ENCODE measurements at regions not wholly inside any gene's neighbourhood (a gene's known extent, or its start where the extent isn't known, plus 50 kb on each side); places are given as distances from the start of the nearest gene placed in this dataset.

DNA sequence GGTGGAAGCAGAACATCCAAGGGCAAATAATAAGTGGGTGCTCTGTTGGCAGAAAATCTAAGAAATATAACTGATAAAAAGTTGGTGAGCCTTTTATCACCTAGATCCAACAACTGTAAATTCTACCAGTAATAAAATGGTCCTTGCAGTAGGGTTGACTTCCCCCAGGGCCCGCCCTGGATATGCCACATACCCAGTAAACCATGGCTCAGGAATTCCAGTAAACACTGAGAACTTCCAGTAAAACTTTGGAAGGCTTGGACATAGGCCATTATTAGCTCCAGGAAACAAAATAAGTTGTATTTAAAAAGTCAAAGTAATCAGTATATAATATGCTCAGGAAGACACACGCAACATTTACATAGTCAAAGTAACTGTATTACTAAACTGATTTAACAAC is 402.2 kb downstream of the BCAT1 start:
- peaks cover 21% of the 10 kb centered on the region for H3K9me3 Mint-ChIP-seq
- no peaks in the 10 kb centered on the region for H3K79me2 ChIP-seq (ENCODE audit: low read depth)
- peaks cover 19% of the 10 kb centered on the region for H3K4me1 Mint-ChIP-seq

DNA sequence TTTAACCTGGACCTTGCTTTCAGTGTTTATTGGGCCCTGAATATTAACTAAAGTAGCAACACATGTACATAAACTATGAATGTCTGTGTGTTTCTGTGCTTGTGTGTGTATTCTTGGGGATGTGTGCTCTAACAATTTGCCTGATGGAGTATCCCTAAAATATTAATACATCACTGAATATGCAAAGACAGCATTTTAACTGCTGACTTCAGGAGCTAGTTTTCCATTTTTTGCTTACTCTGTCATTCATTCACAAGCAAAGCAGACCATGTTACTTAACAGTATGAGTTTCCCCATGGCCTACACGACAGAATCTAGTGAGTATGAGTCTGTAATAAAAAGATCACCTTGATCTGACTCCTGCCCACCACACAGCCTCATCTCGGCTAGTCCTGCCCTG is 402.8 kb downstream of the BCAT1 start:
- Histone ChIP-seq H3K9me3 (ENCODE audit: low read depth) (no peaks in the 10 kb centered on the region), H3K4me2 (no peak overlapping the region), H3K27ac (no peak overlapping the region), H4K20me1 (ENCODE audit: low read depth) (no peaks in the 10 kb centered on the region), H3K79me2 (ENCODE audit: low read depth) (no peaks in the 10 kb centered on the region), H3K4me1 (peaks cover 6% of the 10 kb centered on the region), H3K36me3 (no peaks in the 10 kb centered on the region), H3K9ac (no peak overlapping the region), H3F3A (ENCODE audit: low read depth) (no peaks in the 10 kb centered on the region), H3K27me3 (no peaks in the 10 kb centered on the region), H3K4me3 (no peak overlapping the region), H2AFZ (replicated peaks) (no peak overlapping the region)
- Mint-ChIP-seq H3K4me1 (peaks cover 17% of the 10 kb centered on the region), H3K36me3 (peaks cover 40% of the 10 kb centered on the region), H3K27ac (no peak overlapping the region), H3K4me3 (no peak overlapping the region), H3K27me3 (ENCODE audit: insufficient read depth, low read depth) (no peaks in the 10 kb centered on the region), H3K9me3 (peaks cover 21% of the 10 kb centered on the region)
- DNase-seq (ENCODE audit: low spot score), result no peak
- TF ChIP-seq EZH2phosphoT487 (IDR thresholded peaks at IDR 0.05) (no peak), EZH2 (IDR thresholded peaks at IDR 0.05) (no peak)
- TF ChIP-seq, protein P1, sequence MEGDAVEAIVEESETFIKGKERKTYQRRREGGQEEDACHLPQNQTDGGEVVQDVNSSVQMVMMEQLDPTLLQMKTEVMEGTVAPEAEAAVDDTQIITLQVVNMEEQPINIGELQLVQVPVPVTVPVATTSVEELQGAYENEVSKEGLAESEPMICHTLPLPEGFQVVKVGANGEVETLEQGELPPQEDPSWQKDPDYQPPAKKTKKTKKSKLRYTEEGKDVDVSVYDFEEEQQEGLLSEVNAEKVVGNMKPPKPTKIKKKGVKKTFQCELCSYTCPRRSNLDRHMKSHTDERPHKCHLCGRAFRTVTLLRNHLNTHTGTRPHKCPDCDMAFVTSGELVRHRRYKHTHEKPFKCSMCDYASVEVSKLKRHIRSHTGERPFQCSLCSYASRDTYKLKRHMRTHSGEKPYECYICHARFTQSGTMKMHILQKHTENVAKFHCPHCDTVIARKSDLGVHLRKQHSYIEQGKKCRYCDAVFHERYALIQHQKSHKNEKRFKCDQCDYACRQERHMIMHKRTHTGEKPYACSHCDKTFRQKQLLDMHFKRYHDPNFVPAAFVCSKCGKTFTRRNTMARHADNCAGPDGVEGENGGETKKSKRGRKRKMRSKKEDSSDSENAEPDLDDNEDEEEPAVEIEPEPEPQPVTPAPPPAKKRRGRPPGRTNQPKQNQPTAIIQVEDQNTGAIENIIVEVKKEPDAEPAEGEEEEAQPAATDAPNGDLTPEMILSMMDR (IDR thresholded peaks at IDR 0.05), result no peak

More for the DNA sequence above, 402.2 kb downstream of the BCAT1 start:
- H3K27me3 Mint-ChIP-seq (ENCODE audit: insufficient read depth, low read depth), result no peaks in the 10 kb centered on the region
- no peak overlapping the region for H3K27ac Mint-ChIP-seq
- Histone ChIP-seq H3F3A (ENCODE audit: low read depth) (no peaks in the 10 kb centered on the region), H4K20me1 (ENCODE audit: low read depth) (no peaks in the 10 kb centered on the region), H3K4me2 (no peak overlapping the region), H3K4me1 (peaks cover 12% of the 10 kb centered on the region), H3K36me3 (no peaks in the 10 kb centered on the region), H3K4me3 (no peak overlapping the region), H3K9ac (no peak overlapping the region), H2AFZ (replicated peaks) (no peak overlapping the region), H3K27ac (no peak overlapping the region), H3K27me3 (no peaks in the 10 kb centered on the region), H3K9me3 (ENCODE audit: low read depth) (no peaks in the 10 kb centered on the region)
- TF ChIP-seq, protein P1 (IDR thresholded peaks at IDR 0.05), result no peak
- TF ChIP-seq EZH2phosphoT487 (IDR thresholded peaks at IDR 0.05) (no peak), EZH2 (IDR thresholded peaks at IDR 0.05) (no peak)
- DNase-seq (ENCODE audit: low spot score), result no peak
- H3K4me3 Mint-ChIP-seq, result no peak overlapping the region
- peaks cover 40% of the 10 kb centered on the region for H3K36me3 Mint-ChIP-seq

DNA sequence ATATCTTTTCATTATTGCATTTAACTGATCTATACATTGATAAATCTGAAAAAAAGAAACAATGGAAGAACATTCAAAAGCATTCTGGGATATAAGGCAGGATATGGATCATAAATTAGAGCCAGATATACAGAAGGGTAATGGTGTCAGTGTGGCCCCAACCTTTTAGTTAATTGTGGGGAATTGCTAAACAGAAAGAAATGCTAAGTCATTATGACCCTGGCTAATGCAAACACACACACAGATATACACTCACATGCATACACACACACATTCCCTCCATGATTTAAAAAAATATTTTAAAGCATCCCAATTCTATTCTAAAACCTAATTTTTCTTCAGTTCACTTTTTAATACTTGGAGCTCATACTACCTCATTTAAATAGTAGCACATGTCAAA is 404.5 kb downstream of the BCAT1 start:
- H3K4me3 Mint-ChIP-seq, result no peak overlapping the region
- Histone ChIP-seq H3K4me1 (no peaks in the 10 kb centered on the region), H3K36me3 (no peaks in the 10 kb centered on the region), H3K9ac (no peak overlapping the region), H3K4me3 (no peak overlapping the region), H3K79me2 (ENCODE audit: low read depth) (no peaks in the 10 kb centered on the region), H2AFZ (replicated peaks) (no peak overlapping the region), H3K9me3 (ENCODE audit: low read depth) (no peaks in the 10 kb centered on the region), H3K4me2 (no peak overlapping the region), H4K20me1 (ENCODE audit: low read depth) (no peaks in the 10 kb centered on the region), H3K27me3 (no peaks in the 10 kb centered on the region), H3K27ac (no peak overlapping the region), H3F3A (ENCODE audit: low read depth) (no peaks in the 10 kb centered on the region)
- H3K27ac Mint-ChIP-seq, result no peak overlapping the region
- DNase-seq (ENCODE audit: low spot score), result no peak
- peaks cover 37% of the 10 kb centered on the region for H3K36me3 Mint-ChIP-seq
- peaks cover 21% of the 10 kb centered on the region for H3K9me3 Mint-ChIP-seq
- TF ChIP-seq, protein P1 (IDR thresholded peaks at IDR 0.05), result no peak
- TF ChIP-seq EZH2 (IDR thresholded peaks at IDR 0.05) (no peak), EZH2phosphoT487 (IDR thresholded peaks at IDR 0.05) (no peak)
- H3K27me3 Mint-ChIP-seq (ENCODE audit: insufficient read depth, low read depth), result no peaks in the 10 kb centered on the region
- peaks cover 20% of the 10 kb centered on the region for H3K4me1 Mint-ChIP-seq

Data from neural progenitor cell (in vitro differentiated cells).